ENCODE measurements at regions not wholly inside any gene's neighbourhood (a gene's known extent, or its start where the extent isn't known, plus 50 kb on each side); places are given as distances from the start of the nearest gene placed in this dataset.

- Histone ChIP-seq H3K27me3 (ENCODE audit: insufficient read depth, poor library complexity, severe bottlenecking) (no peaks in the 10 kb centered on the region), H3K27ac (replicated peaks) (no peak overlapping the region), H3K4me3 (replicated peaks; ENCODE audit: insufficient read depth, low read length) (no peak overlapping the region)
- no peak for DNase-seq (ENCODE audit: low read depth in 1 of 2, low spot score in 1 of 2)
- TF ChIP-seq REST (IDR thresholded peaks at IDR 0.05; ENCODE audit: insufficient replicate concordance, low read depth): no peak
- no peak for TF ChIP-seq POLR2AphosphoS5 (IDR thresholded peaks at IDR 0.05; ENCODE audit: low read depth)
- TF ChIP-seq SPI1 (IDR thresholded peaks at IDR 0.05; ENCODE audit: borderline replicate concordance, low read depth): no peak
- TF ChIP-seq CTCF (IDR thresholded peaks at IDR 0.05; ENCODE audit: insufficient read depth, low read length): no peak
- no peak for TF ChIP-seq GABPA (IDR thresholded peaks at IDR 0.05; ENCODE audit: low read depth)
Measured at GRCh38 chr1:106721790-106722189, 334.7 kb upstream of the PRMT6 start.

- Histone ChIP-seq H3K27me3 (ENCODE audit: insufficient read depth, poor library complexity, severe bottlenecking) (no peaks in the 10 kb centered on the region), H3K27ac (replicated peaks) (no peak overlapping the region), H3K4me3 (replicated peaks; ENCODE audit: insufficient read depth, low read length) (no peak overlapping the region)
- TF ChIP-seq REST (IDR thresholded peaks at IDR 0.05; ENCODE audit: insufficient replicate concordance, low read depth) (no peak), SPI1 (IDR thresholded peaks at IDR 0.05; ENCODE audit: borderline replicate concordance, low read depth) (no peak), POLR2AphosphoS5 (IDR thresholded peaks at IDR 0.05; ENCODE audit: low read depth) (no peak), GABPA (IDR thresholded peaks at IDR 0.05; ENCODE audit: low read depth) (no peak), CTCF (IDR thresholded peaks at IDR 0.05; ENCODE audit: insufficient read depth, low read length) (no peak)
- DNase-seq (ENCODE audit: low read depth in 1 of 2, low spot score in 1 of 2): no peak
Measured at GRCh38 chr1:106722466-106722865, 334.0 kb upstream of the PRMT6 start.

GRCh38 chr1:106727171-106727570 is 329.3 kb upstream of the PRMT6 start:
- Histone ChIP-seq H3K4me3 (replicated peaks; ENCODE audit: insufficient read depth, low read length) (no peak overlapping the region), H3K27me3 (ENCODE audit: insufficient read depth, poor library complexity, severe bottlenecking) (no peaks in the 10 kb centered on the region), H3K27ac (replicated peaks) (no peak overlapping the region)
- TF ChIP-seq REST (IDR thresholded peaks at IDR 0.05; ENCODE audit: insufficient replicate concordance, low read depth) (no peak), POLR2AphosphoS5 (IDR thresholded peaks at IDR 0.05; ENCODE audit: low read depth) (no peak), SPI1 (IDR thresholded peaks at IDR 0.05; ENCODE audit: borderline replicate concordance, low read depth) (no peak)
- no peak for DNase-seq (ENCODE audit: low read depth in 1 of 2, low spot score in 1 of 2)
